Activated naive CD4-positive, alpha-beta T cell treated with Interleukin-2 at 50 U/mL for 16 hours (primary cell): ENCODE measurements at regions not wholly inside any gene's neighbourhood (a gene's known extent, or its start where the extent isn't known, plus 50 kb on each side); places are given as distances from the start of the nearest gene placed in this dataset.
"Not testable (repeated sequence)": the region's sequence is repeated elsewhere in the genome, so short reads cannot be mapped to it uniquely, and the experiment has no call there.

Source experiments
- DNase-seq: peaks from one replicate; pipeline ENCODE4 v3.0.0-alpha.2; 2020

DNA sequence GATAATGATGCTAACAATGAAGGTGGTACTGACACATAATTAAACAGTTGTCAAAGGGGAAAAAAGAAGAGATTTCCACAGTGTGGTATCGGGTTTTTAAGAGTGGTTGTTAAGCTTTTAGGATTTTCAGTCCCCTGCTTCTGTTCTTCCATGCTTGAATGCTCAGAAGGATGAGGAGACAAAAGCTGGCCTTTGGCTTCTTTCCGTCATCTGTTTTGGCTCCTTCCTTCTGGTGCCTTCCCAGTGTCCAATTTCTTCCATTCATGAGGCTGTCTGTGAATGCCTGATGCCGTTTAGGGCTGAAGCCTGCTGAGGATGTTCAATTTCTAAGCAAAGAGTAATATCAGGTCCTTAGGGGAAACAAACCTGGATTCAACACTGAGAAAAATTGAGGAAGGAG lies 179.6 kb upstream of the GLRA1 start:
- no peak for DNase-seq

DNA sequence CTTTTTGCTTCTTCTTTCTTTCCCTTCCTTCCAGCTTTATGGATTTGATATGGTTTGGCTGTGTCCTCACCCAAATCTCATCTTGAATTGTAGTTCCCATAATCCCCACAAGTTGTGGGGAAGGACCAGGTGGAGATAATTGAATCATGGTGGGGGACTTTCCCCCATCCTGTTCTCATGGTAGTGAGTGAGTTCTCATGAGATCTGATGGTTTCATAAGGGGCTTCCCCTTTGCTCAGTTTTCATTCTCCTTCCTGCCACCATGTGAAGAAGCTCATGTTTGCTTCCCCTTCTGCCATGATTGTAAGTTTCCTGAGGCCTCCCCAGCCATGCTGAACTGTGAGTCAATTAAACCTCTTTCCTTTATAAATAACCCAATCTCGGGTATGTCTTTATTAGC lies 178.3 kb upstream of the GLRA1 start:
- not testable (repeated sequence) for DNase-seq

DNA sequence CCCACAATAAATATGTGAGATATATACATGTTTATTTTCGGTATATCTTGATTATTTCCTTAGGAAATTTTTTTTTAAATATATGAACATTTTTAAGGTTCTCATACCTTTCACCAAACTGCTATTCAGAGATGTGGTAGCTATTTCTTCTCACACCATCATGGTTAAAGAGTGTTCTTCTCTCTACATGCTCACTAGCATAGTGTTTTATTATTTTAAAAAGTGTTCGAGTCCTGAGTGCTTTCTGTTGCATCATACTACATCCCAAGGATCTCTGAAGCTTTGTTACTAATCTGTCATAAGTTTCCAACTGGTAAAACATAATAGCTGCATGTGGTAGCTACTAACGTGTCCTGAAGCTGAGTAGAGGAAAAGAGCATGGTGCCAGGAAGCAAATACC lies 177.4 kb upstream of the GLRA1 start:
- no peak for DNase-seq

DNA sequence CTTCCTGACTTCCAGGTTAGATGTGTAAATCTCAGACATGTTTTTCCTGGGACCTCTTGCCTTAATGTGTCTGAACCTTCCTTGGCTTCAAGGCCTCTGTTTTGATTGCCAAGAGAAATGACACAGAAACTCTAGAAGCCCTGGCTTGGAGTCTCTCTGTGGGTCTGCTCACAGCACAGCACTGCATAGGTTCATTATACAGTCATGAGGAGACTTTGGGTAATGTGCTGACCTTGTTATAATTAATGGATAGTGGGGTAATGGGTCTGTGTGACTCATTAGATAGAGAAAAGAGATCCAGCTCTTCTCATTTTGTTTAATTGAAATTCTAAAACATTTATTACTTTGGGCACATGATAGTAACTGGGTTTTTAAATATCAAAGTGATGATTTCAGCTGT lies 175.8 kb upstream of the GLRA1 start:
- no peak for DNase-seq

DNA sequence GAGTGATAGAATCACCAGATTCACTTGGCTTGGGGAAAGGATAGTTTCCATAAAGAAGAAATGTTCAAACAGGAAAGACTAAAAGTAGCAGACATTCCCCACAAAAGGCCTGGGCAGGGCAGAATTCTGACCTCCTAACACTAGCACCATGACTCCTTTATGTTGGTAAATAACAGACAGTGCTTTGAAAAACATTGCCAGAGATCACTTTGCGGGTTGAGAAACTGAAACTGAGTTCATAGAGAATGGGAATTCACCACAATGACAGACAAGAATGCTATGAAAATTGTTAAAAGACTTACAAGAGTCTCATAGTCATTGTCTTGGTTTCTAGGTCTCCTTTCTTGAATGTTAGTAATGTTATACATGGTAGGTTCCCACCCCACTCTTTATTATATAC lies 172.5 kb upstream of the GLRA1 start:
- no peak for DNase-seq

DNA sequence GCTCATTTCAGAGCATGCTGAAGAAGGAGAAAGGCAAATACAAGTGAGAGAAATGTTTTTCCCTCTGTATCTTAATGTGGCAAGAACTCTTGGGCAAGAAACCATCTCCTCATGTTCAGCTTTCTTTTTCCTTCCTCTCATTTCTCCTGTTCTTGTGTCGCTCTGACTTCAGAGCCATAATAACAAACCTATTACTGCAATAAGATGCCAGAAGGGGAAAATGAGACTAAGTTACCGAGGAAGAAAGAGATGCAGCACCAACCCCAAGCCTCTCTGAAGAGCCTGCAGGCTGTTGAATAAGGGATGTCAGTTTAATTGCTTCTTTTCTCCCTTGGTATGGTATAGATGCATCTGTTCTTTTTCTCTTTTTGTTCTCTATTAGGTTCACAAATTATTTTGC lies 170.1 kb upstream of the GLRA1 start:
- no peak for DNase-seq

DNA sequence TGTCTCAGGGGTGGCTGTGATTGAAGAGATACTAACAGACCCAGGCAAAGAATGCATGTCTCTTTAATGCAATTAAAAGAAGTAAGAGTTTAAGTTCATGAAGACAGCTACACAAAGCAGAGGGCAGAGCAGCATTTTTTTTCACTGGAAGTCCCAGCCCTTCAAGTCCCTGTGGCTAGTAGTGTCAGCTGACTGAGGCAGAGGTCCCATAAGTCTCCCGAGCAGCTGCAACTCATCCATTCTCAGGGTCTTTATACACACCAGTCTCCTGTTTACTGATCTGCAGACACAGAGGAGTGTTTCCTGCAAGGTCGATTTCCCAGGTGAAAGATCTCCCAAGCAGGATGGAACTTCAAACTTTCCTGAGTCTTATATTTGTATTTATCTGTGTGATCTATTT lies 169.4 kb upstream of the GLRA1 start:
- DNase-seq, result no peak

DNA sequence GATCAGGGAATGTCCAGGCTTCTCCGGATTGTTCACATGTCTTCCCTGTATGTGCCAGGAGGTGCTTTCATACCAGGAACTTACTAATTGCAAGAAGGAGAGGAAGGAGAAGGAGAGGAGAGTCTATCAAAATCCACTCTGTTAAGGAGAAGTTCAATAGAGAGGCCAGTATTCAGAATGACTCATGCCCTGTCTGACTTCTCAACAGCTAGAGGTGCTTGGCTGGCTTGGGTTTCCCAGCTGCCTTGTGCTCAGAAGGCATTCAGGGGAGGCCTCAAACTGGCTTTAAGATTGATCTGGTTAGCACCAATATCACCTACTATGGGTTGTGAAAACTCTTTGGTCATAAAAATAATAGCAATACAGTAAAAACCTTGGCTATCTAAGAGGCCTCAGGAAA lies 167.9 kb upstream of the GLRA1 start:
- DNase-seq, result no peak

DNA sequence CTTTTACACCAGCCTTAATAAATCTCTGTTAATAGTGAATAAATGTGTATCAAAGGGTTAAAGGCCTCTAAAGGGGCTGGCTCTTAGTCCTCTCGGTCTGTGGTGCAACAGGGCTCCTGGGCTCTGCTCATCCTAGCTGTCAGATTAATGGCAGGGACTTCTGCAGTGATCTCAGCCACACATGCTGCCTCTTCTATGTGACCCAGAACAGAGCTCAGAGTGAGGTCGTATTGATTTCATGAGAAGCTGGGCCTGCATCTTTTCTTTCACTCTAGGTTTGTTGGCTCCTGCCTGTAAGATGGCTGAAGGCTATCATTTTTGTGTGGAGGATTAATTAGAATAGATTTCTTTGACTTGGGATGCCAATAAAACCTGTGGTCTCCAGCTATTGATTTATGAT lies 165.0 kb upstream of the GLRA1 start:
- no peak for DNase-seq

DNA sequence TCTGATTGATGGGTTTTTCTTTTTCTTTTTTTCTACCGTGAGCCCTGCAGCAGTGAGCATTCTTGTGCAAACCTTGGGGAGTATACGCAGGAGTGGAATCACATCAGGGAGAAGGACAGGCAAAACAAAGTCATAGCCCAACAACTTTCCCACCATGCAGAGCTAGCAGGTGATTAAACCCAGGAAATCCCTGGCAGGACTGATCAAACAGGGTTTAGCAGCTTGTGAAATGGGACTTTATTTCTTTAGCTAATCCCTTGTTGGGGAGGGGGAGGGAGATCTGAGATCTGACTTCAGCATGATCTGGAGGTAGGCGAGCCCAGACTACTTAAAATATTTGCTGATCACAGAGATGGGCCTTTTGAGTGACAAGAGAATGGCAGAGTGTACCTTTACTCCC lies 162.0 kb upstream of the GLRA1 start:
- DNase-seq, result no peak

DNA sequence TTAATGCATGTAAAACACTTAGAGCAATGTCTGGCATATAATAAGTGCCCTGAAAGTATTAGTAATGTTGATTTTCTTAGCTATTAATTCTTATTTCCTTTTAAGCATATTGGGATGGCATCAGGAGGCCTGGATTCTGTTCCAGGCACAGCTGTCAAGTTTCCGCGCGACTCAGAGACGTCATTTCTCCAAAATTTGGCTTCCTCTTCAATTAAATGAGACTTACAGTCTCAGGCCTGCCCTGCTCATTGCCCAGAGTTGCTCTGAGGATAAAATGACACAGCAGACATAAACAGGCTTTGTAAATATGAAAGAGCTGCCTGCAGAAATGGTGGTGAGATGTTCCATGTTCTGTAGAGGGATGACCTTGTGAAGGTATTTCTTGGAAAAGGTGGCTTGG lies 159.8 kb upstream of the GLRA1 start:
- no peak for DNase-seq

DNA sequence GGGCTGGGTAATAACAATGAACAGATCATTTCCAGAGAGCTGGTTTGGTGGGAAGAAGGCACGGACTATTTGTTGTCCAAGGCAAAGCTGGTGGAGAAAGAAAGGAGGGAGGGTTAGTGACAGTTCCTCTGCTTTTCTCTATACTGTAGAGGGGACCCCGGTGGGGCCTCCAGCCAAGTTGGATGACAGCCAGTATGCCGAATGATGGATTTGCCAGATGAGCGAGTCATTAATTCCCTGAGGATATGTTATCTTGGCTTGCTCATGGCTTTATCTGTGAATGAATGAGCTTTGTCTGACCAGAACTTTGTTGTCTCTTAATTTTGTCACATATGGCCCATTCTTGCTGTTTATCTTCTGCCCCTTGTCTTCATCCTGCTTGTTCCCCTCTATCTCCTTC lies 158.6 kb upstream of the GLRA1 start:
- DNase-seq, result no peak

DNA sequence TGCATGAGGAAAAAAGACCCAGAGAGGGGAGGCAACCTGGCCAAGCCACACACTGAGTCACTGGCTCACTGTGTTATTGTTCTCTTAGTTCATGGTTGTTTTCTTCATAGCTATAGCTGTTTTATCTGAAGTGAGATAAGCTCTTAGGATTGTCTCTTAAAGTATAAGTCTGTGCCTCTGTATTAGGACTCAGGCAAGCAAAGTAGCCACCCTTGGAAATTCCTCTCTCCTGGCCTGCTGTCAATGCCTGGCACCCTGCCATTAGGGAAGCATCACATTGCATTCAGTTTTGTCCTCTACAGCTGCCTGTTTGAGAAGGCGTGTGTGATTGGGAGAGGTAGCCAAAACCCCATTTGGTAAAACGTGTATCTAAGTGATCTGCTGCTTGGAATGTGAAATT lies 147.4 kb upstream of the GLRA1 start:
- DNase-seq, result no peak

DNA sequence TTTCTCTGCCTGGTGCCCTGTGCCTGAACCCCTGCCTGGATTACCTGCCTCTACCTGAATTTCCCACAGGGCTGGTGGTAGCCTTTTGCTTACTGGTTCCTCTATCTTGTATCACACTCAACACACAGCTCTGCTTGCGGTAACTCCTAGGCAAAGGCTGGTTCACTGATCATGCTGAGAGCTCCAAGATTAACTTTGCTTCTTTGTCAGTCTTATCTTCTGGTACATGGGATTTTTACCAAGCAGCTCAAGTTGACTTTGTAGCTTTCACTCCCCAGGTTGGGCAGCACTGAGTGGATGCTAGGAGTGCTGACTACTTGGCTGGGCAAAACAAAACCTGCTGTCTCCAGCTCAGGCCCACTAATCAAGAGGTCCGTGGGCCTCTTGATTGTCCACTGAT lies 145.9 kb upstream of the GLRA1 start:
- no peak for DNase-seq

DNA sequence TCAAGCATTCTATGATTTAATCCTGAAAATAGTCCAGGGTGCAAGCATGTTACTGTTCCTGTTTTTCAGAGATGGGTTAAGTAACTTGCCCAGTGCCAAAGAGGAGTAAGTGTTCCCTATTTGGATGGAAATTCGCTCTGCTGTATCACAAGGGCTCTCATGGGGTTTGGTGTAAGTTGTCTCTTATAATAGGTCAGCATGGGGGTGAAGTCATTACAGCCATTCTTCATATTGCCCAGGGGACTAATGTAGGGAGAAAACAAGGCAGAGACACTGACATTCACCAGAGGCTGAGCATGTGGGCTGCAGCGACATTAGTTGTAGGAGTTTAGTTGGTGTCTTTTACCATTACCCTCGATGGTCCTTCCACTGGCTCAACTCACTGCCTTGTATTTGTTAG lies 142.1 kb upstream of the GLRA1 start:
- DNase-seq, result no peak

DNA sequence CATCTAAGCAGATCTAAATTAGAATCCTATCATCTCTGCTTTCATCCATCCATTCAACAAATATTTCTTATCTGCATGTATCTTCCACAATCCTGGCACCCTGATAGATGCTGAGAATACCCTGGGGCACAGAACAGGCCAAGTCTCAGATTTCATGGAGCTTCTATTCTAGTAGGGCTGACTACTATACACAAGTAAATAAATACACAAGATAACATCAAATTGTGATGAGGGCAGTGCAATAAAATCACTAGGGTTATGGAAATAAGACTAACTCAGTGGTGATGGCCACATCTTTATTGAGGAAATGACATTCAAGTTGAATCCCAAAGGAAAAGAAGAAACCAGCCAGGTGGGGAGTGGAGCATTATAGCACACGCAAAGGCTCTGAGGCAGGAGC lies 138.4 kb upstream of the GLRA1 start:
- no peak for DNase-seq

DNA sequence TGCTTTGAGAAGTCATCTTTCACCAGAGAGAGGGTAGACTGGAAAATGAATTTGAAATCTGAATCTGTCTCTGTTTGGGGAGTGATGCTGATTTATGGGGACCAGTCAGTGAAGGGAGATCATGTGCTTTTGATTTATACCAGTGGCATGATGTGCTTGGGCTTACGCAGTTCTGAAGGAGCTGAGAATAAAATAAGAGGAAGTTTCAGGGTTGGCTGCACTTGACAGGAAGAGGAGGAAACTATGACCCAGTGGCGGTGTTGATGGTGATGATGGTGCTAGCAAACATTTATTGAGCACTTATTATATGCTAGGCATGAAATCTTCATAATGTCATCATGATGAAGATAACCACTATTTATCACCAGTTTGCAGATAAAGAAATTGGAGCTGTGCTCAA lies 136.4 kb upstream of the GLRA1 start:
- no peak for DNase-seq

DNA sequence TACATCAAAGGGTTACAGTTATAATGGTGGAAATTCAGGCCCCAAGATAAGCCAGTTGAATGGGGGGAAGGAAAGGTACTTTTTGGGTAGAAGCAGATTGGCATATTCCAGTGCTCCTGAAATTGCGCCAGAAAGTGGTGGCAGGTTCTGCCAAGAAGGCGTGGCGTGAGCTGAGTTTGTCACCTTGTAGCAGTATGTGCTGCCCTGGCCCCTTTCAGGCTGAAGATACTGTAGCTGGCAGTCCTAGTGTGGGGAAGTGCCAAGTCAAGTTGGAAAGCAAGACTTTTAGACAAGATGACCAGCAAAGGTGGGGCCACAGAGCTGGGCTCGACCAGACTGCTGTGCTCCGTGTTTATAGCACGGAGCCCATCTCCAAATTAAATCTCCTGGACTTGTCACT lies 133.6 kb upstream of the GLRA1 start:
- no peak for DNase-seq

DNA sequence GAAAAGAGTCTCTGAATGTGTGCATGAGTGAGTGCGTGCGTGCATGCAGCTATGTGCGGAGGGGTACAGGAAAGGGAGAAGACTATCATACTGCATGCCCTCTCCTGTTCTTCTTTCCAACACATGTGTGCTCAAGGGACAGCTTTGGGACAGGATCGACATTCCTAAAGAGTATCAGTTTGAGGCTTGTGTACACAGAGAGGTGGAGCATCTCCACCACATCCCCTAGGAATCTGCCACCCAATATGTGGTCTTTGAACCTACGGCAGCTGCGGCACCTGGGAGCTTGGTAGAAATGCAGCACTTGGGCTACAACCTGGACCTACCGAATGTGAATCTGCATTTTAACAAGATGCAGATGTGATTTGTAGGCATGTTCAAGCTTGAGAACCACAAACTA lies 132.3 kb upstream of the GLRA1 start:
- DNase-seq, result no peak

DNA sequence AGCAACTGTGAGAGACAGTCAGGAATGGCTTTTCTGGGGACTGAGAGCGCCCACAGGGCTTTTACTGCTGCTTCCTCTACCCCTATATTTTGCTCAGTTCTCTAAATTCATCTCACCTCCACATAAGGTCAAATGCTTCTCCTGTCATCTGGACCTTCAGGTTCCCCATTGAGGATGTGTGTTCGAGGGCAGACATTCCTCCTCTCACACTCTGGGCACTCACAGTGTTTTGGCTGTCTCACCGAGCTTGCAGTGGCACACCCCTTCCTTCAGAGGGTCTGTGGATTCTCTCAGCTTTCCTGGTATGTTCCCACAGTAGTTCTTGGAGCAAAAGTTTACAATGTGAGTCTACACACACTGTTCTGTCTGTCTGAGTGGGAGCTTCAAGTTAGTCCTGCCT lies 127.8 kb upstream of the GLRA1 start:
- DNase-seq, result no peak

DNA sequence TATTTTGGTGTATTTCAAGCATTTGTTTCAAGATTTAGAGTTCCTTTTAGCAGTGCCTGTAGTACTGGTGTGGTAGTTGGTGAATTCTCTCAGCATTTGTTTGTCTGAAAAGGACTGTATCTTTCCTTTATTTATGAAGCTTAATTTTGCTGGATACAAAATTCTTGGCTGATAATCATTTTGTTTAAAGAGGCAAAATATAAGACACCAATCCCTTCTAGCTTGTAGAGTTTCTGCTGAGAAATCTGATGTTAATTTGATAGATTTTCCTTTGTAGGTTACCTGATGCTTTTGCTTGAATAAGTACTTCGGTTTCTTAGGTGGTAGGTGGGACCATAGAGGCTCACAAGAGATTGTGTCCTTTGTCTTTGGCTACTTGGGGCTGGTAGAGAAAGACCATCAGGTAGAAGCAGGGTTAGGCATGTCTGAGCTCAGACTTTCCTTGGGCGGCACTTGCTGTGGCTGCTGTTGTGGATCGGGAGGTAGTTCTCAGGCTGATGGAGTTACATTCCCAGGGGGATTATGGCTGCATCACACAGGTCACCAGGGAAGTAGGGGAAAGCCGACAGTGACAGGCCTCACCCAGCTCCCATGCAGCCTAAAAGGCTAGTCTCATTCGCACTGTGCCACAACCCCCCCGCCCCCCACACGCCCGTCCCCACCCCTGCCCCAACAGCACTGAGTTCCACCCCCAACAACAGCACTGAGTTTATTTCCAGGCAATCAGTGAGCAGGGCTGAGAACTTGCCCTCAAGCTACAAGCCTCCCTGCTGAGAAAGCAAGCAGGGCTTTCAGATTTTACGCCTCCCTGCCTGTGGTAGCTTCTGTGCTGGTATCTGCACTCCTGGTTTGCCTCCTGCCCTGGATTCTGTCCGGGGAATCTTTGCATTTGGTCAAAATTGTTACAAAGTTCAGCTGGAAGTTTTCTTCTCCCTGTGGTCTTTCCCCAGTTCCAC lies 127.1 kb upstream of the GLRA1 start:
- no peak for DNase-seq

DNA sequence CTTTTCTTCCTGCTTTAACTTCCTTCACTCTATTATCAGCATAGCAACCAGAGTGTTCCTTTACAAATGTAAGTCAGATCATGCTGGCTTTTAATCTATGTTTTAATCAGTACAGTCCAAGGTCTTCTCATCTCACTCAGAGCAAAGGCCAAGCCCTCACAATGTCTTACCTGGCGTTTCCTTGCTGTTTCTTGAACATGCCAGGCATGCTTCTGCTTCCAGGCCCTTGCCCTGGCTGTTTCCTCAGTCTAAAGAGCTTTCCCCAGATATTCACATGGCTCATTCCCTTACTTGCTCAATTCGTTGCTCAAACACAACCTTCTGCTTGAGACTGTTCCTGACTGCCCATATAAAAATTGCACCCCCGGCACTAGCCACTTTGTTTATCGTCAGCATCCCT lies 121.7 kb upstream of the GLRA1 start:
- no peak for DNase-seq

DNA sequence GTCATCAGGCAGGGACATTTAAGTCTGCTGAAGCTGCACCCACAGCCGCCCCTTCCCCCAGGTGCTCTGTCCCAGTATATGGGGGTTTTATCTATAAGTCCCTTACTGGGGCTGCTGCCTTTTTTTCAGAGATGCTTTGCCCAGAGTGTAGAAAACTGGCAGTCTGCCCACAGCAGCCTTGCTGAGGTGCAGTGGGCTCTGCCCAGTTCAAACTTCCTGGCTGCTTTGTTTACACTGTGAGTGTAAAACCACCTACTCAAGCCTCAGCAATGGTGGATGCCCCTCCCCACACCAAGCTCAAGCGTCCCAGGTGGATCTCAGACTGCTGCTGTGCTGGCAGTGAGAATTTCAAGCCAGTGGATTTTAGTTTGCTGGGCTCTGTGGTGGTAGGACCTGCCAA lies 114.2 kb upstream of the GLRA1 start:
- DNase-seq, result peak; percentile 2

DNA sequence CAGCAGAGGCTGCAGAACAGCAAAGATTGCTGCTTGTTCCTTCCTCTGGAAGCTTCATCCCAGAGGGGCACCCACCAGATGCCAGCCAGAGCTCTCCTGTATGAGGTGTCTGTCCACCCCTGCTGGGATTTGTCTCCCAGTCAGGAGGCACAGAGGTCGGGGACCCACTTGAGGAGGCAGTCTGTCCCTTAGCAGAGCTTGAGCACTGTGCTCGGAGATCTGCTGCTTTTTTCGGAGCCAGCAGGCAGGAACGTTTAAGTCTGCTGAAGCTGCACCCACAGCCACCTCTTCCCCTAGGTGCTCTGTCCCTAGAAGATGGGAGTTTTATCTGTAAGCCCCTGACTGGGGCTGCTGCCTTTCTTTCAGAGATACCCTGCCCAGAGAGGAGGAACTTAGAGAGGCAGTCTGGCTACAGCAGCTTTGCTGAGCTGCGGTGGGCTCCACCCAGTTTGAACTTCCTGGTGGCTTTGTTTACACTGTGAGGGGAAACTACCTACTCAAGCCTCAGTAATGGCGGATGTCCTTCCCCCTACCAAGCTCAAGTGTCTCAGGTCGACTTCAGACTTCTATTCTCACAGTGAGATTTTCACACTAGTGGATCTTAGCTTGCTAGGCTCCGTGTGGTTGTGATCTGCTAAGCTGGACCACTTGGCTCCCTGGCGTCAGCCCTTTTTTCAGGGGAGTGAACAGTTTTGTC lies 101.8 kb upstream of the GLRA1 start:
- peak; percentile 29 for DNase-seq

DNA sequence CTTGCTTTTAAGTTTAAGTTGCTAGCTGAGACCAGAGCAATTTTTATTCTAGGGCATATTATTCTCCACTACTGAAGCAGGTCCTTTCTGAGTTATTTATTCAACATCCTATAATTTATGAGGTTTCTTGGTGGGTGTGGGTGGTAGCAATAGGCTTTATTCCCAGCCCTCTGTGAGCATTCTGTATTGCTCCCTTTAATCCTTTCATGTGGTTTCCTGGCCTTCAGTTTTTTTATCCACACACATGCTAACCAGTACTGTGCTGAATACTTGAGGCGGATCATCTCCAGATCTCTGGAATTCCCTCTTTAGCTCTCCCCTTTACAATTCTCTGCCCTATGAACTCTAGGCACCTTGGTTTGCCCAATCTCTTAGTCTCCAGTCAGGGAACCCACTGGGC lies 91.8 kb upstream of the GLRA1 start:
- no peak for DNase-seq
